Astrocyte (in vitro differentiated cells and primary cell): ENCODE measurements at regions not wholly inside any gene's neighbourhood (a gene's known extent, or its start where the extent isn't known, plus 50 kb on each side); places are given as distances from the start of the nearest gene placed in this dataset.

Experiments
- DNase-seq: peaks from one replicate; pipeline ENCODE4 v3.0.0-alpha.2; 2010; ENCODE audit warnings: low read depth
- FAIRE-seq: peaks from 2 replicates; lab custom pipeline; 2011; peaks lifted over from hg19 to GRCh38; lab: Jason Lieb, UNC
- H2AFZ ChIP-seq: 2 replicates; pipeline ENCODE4 v1.6.0; 2012; ENCODE audit warnings: low read depth, low read length, inconsistent platforms
- H3K27ac ChIP-seq: 2 replicates; pipeline ENCODE4 v1.5.1; 2011; ENCODE audit warnings: low read depth, low read length, inconsistent platforms
- H3K27me3 ChIP-seq: 2 replicates; pipeline ENCODE4 v1.6.0; 2011; ENCODE audit warnings: low read length, inconsistent platforms; ENCODE audit not compliant: insufficient read depth
- H3K36me3 ChIP-seq: 2 replicates; pipeline ENCODE4 v1.5.1; 2011; ENCODE audit warnings: low read length, inconsistent platforms; ENCODE audit not compliant: insufficient read depth
- H3K4me1 ChIP-seq: 2 replicates; pipeline ENCODE4 v1.5.1; 2011; ENCODE audit warnings: low read length, inconsistent platforms; ENCODE audit not compliant: insufficient read depth
- H3K4me2 ChIP-seq: 2 replicates; pipeline ENCODE4 v1.6.0; 2012; ENCODE audit warnings: low read length, inconsistent platforms
- H3K4me3 ChIP-seq: 2 replicates; pipeline ENCODE4 v1.5.1; 2011; ENCODE audit warnings: low read depth, mild to moderate bottlenecking, low read length, inconsistent platforms; ENCODE audit not compliant: insufficient read depth
- H3K79me2 ChIP-seq: 2 replicates; pipeline ENCODE4 v1.6.0; 2012; ENCODE audit warnings: mild to moderate bottlenecking, low read length, inconsistent platforms; ENCODE audit not compliant: insufficient read depth
- H3K9ac ChIP-seq: 2 replicates; pipeline ENCODE4 v1.6.0; 2012; ENCODE audit warnings: mild to moderate bottlenecking, low read length, inconsistent platforms
- H3K9me3 ChIP-seq: 2 replicates; pipeline ENCODE4 v1.5.1; 2012; ENCODE audit warnings: low read depth, mild to moderate bottlenecking, low read length, inconsistent platforms; ENCODE audit not compliant: insufficient read depth
- H4K20me1 ChIP-seq: 2 replicates; pipeline ENCODE4 v1.6.0; 2012; ENCODE audit warnings: low read length, inconsistent platforms; ENCODE audit not compliant: insufficient read depth
- H3K27ac Mint-ChIP-seq: one replicate; pipeline ENCODE4 v1.8.0; 2021; ENCODE audit warnings: mild to moderate bottlenecking, mixed read lengths; ENCODE audit not compliant: unreplicated experiment
- H3K27me3 Mint-ChIP-seq: one replicate; pipeline ENCODE4 v1.8.0; 2021; ENCODE audit warnings: low read depth, mixed read lengths; ENCODE audit not compliant: unreplicated experiment
- H3K36me3 Mint-ChIP-seq: one replicate; pipeline ENCODE4 v1.8.0; 2021; ENCODE audit warnings: low read depth, mixed read lengths; ENCODE audit not compliant: unreplicated experiment
- H3K4me1 Mint-ChIP-seq: one replicate; pipeline ENCODE4 v1.8.0; 2021; ENCODE audit warnings: low read depth, mixed read lengths; ENCODE audit not compliant: unreplicated experiment
- H3K4me3 Mint-ChIP-seq: one replicate; pipeline ENCODE4 v1.8.0; 2021; ENCODE audit warnings: mild to moderate bottlenecking, moderate library complexity, mixed read lengths; ENCODE audit not compliant: unreplicated experiment
- H3K9me3 Mint-ChIP-seq: one replicate; pipeline ENCODE4 v1.8.0; 2021; ENCODE audit warnings: mild to moderate bottlenecking, mixed read lengths; ENCODE audit not compliant: unreplicated experiment
- EZH2 ChIP-seq: IDR thresholded peaks from 2 replicates; pipeline ENCODE4 v1.6.1; 2012; ENCODE audit warnings: mild to moderate bottlenecking, low read length, inconsistent platforms; ENCODE audit not compliant: insufficient read depth
- TF ChIP-seq, protein P1 (sequence below): IDR thresholded peaks from 2 replicates; pipeline ENCODE4 v1.5.1; 2011; ENCODE audit warnings: low read depth, mild to moderate bottlenecking, inconsistent platforms, low read length, moderate library complexity; ENCODE audit not compliant: insufficient read depth

DNA sequence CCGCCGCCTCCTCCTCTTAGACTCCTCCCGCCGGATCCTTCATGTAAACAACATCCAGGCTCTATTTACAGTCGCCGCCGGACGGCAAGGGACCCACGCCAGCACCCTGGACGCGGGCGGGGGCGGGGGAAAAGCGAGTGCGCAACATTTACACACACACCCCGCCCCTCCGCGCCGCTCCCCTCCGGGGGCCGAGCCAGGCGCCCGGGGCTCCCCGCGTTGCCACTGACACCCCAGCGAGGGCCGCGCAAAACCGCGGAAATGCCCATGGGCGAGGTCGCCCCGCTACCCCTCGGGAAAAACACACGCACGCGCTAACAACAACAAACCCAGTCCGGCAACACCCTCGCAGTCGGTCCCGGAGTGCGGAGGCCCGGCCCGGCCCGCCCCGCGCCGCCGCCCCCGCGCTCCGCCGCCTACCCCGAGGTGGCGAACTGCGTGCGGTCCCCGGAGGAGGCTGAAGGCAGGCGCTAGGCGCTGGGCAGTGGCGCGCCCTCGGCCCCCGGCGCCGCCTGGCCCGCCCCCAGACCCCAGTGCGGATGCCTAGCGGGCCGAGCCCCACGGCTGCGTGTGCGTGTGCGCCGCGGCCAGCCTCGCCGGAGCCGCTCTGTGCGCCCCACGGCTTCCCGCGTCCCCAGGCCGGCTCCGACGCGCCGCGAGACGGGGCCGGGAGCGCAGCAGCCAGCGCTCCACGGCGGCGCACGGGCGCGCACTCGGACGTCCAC lies 81.1 kb upstream of the AK4 start:
- FAIRE-seq (no peak), DNase-seq (peak; percentile 18)
- Histone ChIP-seq H3K9ac (peak overlapping the region; percentile 88), H2AFZ (peak overlapping the region; percentile 86), H3K27me3 (peaks cover 4% of the 10 kb centered on the region), H4K20me1 (no peaks in the 10 kb centered on the region), H3K4me2 (peak overlapping the region; percentile 94), H3K36me3 (no peaks in the 10 kb centered on the region), H3K4me3 (peak overlapping the region; percentile 83), H3K79me2 (no peaks in the 10 kb centered on the region), H3K9me3 (no peaks in the 10 kb centered on the region), H3K27ac (no peak overlapping the region), H3K4me1 (no peaks in the 10 kb centered on the region)
- Mint-ChIP-seq H3K36me3 (no peaks in the 10 kb centered on the region), H3K27ac (no peak overlapping the region), H3K9me3 (no peaks in the 10 kb centered on the region), H3K4me3 (peak overlapping the region; percentile 87), H3K27me3 (no peaks in the 10 kb centered on the region), H3K4me1 (peaks cover 18% of the 10 kb centered on the region)
- TF ChIP-seq EZH2, result no peak
- TF ChIP-seq, protein P1, sequence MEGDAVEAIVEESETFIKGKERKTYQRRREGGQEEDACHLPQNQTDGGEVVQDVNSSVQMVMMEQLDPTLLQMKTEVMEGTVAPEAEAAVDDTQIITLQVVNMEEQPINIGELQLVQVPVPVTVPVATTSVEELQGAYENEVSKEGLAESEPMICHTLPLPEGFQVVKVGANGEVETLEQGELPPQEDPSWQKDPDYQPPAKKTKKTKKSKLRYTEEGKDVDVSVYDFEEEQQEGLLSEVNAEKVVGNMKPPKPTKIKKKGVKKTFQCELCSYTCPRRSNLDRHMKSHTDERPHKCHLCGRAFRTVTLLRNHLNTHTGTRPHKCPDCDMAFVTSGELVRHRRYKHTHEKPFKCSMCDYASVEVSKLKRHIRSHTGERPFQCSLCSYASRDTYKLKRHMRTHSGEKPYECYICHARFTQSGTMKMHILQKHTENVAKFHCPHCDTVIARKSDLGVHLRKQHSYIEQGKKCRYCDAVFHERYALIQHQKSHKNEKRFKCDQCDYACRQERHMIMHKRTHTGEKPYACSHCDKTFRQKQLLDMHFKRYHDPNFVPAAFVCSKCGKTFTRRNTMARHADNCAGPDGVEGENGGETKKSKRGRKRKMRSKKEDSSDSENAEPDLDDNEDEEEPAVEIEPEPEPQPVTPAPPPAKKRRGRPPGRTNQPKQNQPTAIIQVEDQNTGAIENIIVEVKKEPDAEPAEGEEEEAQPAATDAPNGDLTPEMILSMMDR, result no peak

- Histone ChIP-seq H3K4me1 (no peaks in the 10 kb centered on the region), H3K79me2 (no peaks in the 10 kb centered on the region), H3K27me3 (peaks cover 4% of the 10 kb centered on the region), H4K20me1 (no peaks in the 10 kb centered on the region), H3K36me3 (no peaks in the 10 kb centered on the region), H2AFZ (peak overlapping the region; percentile 97), H3K9ac (peak overlapping the region; percentile 88), H3K4me3 (peak overlapping the region; percentile 83), H3K4me2 (peak overlapping the region; percentile 94), H3K27ac (no peak overlapping the region), H3K9me3 (no peaks in the 10 kb centered on the region)
- no peak for TF ChIP-seq EZH2
- TF ChIP-seq, protein P1, result no peak
- Mint-ChIP-seq H3K4me3 (peak overlapping the region; percentile 83), H3K9me3 (no peaks in the 10 kb centered on the region), H3K27ac (peak overlapping the region; percentile 75), H3K27me3 (peaks cover 1% of the 10 kb centered on the region), H3K36me3 (no peaks in the 10 kb centered on the region), H3K4me1 (peaks cover 18% of the 10 kb centered on the region)
- DNase-seq (peak; percentile 46), FAIRE-seq (no peak)
Observed at GRCh38 chr1:65067491-65068201, 80.4 kb upstream of the AK4 start.
